HG03354 (cell line): ENCODE measurements at regions not wholly inside any gene's neighbourhood (a gene's known extent, or its start where the extent isn't known, plus 50 kb on each side); places are given as distances from the start of the nearest gene placed in this dataset.

Experiments used
- ATAC-seq: cut with Tn5 transposase; IDR thresholded peaks from one replicate; pipeline ENCODE4 v1.9.1; 2021; ENCODE audit warnings: mild to moderate bottlenecking; ENCODE audit not compliant: unreplicated experiment, poor library complexity, severe bottlenecking

- no peak for ATAC-seq
These were observed 264.6 kb upstream of the TLE3 start for GRCh38 chr15:70362350-70362749.

- no peak for ATAC-seq
These were observed 264.2 kb upstream of the TLE3 start for GRCh38 chr15:70361891-70362290.

GRCh38 chr15:70361106-70361505 is 263.4 kb upstream of the TLE3 start:
- ATAC-seq: no peak

- ATAC-seq: no peak
These were observed 261.3 kb upstream of the TLE3 start for GRCh38 chr15:70358871-70359647.

DNA sequence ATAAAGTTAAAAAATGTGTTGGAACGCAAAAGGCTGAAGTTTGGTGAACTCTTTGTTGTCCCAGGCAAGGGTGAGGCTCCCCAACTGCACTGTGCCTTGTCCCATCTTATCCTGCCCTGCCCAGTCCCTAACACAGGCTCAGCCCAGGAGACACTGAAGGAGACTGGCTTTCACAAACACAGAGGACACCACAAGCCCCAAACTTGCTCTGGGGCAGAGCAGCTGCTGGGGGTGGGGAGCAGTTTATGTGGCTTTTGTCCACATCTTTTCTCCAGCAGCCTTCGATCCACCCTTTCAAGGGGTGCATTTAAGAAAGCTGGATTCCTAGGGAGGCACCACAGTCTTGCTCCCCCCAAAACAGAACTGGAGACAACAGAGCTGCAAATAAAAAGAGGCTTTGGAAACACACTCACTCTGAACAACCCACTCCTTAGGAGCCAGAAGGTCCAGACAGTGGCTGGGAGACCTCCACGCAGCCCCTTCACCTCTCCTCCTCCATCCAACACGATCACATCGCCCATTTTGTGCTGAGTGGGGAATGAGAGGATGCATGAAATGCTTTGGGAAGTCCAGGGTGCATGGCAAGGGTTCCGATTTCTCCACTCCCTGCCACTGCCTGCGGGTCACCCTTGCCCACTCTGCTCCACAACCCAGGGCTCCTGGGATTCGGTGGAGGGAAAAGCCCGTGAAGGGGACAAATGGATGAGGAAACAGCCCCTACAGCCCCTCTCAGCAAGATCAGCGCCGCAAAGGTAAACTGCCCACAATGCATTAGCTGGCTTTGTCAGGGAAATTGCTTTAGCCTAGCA is 260.5 kb upstream of the TLE3 start:
- ATAC-seq: no peak

- no peak for ATAC-seq
These were observed 259.7 kb upstream of the TLE3 start for GRCh38 chr15:70357453-70357852.

GRCh38 chr15:70356919-70357318 is 259.2 kb upstream of the TLE3 start:
- ATAC-seq: no peak

- no peak for ATAC-seq
These were observed 258.5 kb upstream of the TLE3 start for GRCh38 chr15:70356062-70356860.

- ATAC-seq: no peak
These were observed 257.6 kb upstream of the TLE3 start for GRCh38 chr15:70355275-70355795.

DNA sequence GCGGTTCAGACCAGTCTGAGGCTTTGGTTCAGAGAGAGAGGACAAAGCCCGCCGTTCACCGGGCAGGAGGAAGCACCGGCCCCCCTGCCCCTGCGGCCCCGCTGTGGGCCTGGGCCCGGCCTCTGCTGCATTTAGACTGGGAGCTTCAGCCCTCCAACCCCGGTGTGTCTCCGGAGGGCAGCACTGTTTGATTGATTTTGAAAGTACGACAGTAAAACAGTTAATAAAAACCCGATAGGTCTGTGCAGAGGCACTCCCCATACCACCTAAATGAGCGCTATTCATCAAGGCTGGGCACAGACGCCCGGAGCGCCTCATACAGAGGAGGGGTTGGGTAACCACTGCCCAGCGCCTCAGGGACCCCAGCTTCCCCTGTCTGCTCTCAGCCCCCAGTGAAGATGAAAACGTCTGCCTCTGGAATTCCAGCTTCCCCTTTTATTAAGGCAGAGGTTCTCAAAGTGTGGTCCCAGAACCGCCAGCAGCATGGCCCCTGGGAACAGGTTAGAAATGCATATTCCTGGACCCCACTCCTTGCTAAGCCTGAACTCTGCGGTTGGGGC is 256.7 kb upstream of the TLE3 start:
- ATAC-seq: no peak

DNA sequence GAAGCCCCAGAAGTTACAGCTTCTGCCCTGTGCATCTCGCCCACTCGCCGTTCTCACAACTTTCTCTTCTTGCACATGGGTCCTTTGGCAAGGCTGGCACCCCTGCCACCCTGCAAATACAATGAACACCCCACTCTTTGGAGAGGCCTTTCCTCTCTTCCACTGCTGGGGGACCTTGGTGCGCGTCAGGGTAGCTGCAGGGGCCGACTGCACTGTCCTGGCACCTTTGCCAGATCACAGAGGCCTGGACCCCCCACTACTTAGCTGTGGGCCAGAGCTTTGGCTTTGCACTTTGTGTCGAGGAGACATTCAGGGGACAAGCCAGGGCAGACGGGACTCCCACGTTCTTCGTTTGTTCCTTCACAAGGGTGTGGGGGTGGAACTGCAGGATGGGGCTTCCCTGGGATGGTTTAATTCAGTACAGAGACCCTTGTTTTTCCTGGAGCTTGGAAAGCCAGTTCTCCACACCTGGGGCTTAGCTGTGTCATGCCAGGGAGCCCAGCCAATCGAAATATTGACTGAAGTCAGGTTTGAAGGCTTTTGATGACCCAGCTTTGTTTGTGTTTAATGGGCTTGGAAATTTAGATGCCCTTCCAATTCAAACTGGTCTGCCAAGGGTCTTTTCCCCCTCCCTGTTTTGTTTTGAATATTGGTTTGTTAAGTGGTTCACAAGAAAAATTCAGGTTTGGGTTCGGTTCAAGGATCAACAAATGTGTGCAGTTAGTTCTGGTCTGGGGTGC is 256.1 kb upstream of the TLE3 start:
- ATAC-seq: no peak

- ATAC-seq: no peak
These were observed 254.4 kb upstream of the TLE3 start for GRCh38 chr15:70351941-70352774.

DNA sequence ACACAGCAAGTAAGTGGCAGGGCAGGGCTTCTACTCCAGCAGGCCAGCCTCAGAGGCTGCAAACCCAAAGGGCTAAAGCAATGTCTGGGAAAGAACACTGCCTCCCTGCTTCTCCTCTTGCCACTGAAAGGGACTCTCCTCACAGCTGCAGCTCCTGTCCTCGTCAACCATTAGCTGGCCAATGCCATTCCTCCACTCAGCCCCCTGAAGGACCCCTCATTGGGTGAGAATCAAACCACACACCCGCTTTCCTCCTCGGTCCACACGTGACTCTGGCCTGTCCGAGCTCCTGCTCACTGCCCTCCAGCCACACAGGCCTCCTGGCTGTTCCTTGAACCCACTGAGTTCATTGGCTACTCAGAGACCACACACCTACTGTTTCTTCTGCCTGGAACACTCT is 253.7 kb upstream of the TLE3 start:
- no peak for ATAC-seq

DNA sequence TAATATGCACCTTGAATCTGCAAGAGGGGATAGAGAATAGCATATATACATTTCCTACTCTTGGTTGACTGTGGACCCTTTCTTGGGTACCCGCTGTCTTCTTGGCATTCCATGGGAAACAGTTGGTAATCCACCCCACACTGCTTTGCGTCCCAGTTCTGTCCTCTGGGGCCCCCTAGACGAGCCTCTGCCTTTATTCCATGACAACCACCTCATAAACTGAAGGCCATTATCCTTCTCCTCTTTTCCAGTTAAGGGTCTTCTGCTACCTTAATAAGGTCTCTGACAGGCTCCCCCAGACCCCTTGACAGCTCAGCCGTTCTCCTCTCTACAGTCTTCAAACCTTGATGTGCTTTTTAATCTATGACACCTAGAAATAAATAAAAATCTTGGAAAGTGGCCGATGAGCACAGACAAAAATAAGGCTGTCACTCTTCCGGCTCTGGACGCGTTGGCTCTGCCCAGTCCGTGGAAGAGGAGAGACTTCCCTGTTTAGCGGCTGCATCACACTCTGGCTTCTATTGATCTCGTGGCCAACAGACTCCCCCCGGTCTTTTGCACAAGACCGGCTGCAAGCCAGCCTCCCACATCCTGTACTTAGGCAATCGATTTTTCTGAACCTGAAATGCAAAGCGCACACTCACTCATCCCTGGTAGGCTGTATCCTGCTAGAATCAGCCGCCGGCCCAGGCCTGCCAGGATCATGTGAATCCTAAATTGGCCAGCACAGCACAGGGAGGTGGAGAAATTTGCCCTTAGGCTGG is 251.0 kb upstream of the TLE3 start:
- no peak for ATAC-seq

GRCh38 chr15:70348226-70348543 is 250.5 kb upstream of the TLE3 start:
- ATAC-seq: no peak

DNA sequence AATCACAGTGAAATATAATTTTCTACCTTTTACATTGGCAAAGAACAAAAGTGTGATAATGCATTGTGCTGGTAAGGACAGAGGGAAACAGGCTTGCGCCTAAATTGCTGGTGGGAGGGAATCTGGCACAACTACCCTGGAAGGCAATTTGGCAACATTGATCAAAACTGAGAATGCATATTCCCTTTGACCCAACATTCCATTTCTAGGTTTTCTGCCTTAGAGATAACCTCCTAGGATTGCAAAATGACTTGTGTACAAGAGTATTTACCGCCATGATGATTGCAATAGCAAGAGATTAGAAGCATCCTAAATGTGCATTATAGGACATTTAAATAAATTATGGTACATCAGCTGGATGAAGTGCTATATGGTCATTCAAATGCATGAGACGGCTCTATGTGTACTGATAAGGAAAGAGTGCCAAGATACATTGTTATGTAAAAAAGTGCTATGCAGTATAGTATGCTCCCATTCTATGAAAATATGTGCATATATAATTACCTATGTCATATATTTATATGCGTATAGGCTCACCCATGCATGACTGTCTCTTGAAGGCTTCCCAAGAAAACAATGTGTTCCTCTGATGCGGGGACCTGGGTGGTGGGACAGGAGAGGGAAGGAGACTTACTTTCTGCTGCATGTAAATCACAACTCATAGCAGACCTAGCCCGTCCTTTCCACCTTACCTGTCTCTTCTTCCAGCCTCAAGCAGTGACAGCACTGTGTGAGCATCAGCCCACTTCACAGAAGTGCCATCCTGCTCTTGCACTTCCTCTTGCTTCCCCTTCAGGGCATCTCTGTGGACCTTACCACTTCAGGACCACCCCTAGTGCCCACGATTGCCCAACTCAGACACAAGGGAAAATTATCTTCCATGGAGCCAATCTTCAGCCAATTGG is 249.9 kb upstream of the TLE3 start:
- ATAC-seq: no peak
